NCI-H2029 treated with DMSO at 0.1 percent for 48 hours (cell line): ENCODE measurements at regions not wholly inside any gene's neighbourhood (a gene's known extent, or its start where the extent isn't known, plus 50 kb on each side); places are given as distances from the start of the nearest gene placed in this dataset.

Experiments
- DNase-seq: peaks from one replicate; lab custom pipeline; 2025; lab: John Stamatoyannopoulos, UW

DNA sequence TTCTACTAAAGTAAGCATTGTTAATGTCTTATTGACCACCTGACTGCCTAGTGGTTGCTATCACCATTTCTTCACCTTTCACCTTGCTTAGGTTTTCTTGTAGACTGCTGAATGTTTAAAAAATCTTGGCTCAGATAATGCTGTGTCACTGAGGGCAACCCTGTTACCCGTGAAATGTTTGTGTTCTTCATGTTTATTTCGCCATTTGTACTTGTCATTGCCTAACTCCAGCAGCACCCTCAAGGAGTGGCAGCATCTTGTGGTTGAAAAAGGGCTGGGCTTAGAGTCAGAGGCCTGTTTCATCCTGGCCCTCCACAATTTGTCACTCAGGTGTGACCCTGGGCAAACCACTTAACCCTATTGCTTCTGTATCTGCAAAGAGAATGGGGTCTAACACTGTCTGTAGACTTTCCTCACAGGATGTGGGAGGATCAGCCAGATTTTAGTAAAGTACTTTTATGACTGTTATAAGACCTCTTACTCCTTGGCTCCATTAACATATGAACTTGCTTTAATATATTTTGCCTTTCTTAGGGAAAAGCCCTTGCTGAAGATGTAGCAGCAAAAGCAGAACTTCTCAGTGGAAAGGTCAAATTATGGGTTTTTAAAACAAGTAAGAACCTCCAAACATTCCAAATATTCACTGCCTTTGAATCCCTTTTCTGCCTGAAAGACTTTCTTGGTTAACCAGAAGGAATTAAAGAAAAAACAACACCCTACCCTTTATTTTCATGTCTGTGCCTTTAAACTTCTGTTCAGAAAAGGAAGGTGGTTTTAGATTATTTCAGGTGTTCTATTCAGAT lies 154.5 kb upstream of the C11orf87 start:
- DNase-seq, result no peak

DNA sequence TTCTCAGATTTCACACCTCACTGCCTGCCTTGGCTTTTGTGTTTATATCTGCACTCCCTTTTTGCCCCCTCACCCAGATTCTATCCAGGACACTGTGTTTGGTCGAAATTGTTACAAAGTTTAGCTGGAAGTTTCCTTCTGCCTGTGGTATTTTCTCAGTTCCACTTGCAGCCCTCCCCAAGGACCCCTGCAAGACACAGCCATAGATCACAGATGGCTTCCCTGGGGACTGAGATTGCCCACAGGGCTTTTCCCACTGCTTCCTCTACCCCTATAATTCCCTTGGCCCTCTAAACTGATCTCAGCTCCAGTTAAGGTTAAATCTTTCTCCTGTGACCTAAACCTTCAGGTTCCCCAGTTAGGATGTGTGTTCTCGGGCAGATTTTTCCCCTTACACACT lies 146.1 kb upstream of the C11orf87 start:
- DNase-seq, result no peak

DNA sequence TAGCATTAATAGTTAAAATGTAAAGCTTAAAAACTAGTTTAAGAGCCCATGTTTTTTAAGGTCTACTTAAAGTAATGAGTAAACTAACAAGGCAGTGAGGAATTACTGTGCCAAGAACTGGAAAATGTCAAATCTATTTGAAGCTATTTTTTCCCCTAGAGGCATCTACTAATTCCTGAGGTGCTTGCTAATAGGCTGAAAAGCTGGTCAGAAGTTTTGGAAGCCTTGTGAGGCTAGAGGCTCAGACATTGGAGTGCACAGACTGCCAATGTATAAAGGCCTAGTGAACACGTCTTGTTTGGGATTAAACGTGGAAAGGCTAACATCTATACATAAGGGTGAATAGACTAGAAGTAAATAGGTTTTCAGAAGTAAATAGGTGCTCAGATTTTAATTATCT lies 136.5 kb upstream of the C11orf87 start:
- no peak for DNase-seq

DNA sequence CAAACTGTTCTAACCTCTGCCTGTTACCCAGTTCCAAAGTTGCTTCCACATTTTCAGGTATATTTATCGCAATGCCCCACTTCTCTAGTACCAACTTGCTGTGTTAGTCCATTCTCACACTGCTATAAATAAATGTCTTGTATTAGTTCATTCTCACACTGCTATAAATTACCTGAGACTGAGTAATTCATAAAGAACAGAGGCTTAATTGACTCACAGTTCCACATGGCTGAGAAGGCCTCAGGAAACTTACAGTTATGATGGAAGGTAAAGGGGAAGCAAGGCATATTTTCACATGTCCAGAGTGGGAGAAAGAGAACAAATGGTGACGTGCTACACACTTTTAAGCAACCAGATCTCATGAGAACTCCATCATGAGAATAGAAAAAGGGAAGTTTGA lies 130.4 kb upstream of the C11orf87 start:
- DNase-seq, result no peak

DNA sequence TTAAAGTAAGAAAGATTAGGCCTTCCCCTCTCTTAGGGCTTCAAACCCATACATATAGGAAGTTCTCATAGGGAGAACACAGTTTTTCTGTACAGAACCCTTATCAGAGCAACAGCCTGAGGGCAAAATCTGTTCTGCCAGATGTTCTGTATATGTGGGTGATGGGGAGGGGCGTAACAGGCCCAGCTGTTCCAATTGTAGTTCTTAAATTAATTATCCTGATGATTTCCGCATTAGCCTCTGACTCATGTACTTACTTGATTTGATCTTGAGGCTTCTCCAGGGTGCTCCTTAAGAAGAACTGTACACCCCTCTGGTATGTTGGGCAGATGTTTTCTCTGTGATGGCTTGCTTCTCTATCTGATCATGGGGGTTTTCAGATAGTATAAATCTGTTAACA lies 123.1 kb upstream of the C11orf87 start:
- no peak for DNase-seq

DNA sequence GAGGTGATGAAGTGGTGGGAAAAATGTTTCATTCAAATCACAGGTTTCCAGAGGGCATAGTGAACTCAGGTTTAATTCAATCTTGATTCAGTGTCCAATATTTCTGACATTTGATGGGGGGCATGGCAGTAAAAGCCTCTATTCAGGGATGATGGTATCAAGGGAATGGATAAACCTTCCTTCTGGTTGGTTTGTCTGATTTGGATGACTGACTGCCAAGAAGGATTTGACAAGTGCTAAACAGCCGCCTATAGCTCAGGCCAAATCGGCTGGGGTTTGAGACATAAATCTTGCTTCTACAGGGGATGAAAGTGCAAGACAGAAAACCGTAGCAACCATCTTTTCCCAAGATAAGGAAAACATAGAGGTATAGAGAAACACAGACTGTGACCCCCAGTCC lies 121.8 kb upstream of the C11orf87 start:
- DNase-seq, result no peak

DNA sequence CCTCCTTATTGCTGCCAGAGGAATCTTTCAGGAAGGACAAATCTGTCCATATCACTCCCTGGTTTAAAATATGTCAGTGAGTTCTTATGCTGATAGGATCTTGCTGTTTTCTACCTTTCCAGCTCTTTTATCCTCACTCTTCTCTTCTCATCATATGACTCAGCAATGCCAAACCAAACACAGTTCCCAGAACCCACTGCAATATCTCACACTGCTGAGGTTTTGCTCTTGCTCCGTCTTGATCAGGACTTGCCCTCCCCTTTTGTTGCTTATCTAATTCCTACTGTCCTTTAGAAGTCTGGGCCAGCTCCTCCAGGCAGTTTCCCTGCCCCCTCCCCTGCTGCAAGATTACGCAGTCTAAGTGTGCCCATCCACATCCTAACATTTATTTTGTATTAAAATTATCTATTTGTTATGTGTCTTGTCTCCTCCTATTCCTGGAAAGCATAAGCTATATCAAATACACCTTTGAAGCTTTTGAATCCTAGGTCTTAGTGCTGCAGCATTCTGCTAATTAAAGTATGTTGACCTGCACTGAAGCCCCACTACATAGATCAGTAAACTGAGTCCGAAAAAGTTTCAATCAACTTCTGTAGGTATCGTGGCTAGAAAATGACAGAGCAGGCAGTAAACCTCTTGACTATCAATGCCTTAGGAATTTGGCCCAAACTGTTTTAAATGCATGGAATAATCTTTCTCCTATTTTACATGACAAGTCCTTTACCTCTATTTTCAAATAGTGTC lies 119.2 kb upstream of the C11orf87 start:
- no peak for DNase-seq

DNA sequence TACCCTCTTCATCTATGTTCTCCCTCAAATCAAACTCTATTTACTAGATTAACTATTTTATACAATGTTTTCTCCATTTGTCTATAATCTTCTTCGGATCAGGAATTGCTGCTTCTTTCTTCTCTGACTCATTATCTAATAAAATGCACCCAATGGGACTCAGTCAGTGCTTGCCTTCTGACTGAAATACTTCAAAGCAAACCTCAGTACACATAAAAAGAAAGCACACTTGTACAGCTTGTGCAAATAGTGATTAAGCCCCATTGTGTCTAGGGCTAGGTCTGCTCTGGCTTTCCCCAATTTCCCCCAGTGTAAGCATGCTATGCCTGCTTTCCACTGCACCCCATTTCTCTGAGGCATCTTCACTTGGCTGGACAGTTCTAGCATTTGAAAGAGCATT lies 118.6 kb upstream of the C11orf87 start:
- peak; percentile 34 for DNase-seq

DNA sequence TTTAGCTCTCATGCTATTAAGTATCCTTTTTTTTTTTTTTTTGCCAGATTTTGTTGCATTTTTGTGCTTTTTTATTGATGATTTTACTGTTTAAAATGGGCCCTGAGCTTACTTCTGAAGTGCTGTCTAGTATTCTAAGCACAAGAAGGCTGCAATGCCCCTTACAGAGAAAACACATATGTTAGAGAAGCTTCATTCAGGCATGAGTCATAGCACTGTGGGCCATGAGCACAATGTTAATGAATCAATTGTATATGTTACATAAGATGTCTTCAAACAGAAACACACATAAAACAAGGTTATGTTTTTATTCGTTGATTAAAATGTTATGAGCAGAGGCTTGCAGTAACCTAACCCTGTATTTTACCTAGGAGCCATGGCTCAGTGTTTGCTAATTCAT lies 117.8 kb upstream of the C11orf87 start:
- DNase-seq, result no peak

DNA sequence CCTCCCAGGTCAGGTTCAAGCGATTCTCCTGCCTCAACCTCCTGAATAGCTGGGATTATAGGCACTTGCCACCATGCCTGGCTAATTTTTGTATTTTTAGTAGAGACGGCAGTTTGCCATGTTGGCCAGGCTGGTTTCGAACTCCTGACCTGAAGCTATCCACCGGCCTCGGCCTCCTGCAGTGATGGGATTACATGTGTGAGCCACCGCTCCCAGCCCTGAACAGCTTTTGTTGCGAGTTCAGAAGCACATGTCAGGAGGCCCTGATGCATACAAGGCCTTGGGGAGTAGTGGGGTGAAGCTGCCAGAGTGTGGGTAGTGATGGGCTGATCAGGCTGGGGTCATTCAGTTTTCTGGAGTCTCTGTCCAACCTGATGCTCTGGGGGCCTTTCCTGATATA lies 117.0 kb upstream of the C11orf87 start:
- no peak for DNase-seq

DNA sequence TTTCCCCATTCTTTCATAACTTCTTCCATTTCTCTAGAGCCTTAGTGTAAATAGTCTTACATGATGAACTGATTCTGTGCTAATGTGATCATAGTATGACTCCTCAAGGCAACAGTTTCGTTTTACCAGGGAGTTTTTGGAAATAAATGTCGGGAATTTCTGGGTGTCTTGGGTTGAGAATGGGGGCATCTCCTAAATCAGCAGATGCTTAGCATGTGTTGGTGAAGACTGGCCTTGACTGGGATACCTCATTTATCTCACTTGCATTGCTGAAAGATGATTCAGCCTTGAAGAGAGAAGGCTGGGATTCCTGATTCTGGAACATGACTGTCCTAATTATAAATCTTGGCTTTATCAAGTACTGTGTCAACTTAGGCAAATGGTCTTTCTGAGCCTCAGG lies 115.7 kb upstream of the C11orf87 start:
- DNase-seq, result no peak

DNA sequence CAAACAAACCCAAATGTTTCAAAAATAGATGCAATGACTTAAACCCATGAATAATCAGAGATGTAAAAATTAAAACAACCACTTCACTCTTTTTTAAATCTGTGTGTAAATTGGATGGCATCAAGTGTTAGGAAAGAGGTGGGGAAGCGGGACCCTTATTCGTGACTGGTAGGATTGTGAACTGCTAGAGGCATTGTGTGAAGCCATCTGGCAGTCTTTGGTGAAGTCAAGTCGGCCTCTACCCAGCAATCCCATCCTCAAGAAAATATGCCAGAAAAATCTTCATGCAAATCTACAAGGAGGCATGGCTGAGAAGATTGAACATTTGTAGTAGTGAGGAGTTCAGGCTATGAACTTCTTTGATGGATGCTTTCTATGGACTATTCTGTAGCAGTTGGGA lies 114.6 kb upstream of the C11orf87 start:
- no peak for DNase-seq

DNA sequence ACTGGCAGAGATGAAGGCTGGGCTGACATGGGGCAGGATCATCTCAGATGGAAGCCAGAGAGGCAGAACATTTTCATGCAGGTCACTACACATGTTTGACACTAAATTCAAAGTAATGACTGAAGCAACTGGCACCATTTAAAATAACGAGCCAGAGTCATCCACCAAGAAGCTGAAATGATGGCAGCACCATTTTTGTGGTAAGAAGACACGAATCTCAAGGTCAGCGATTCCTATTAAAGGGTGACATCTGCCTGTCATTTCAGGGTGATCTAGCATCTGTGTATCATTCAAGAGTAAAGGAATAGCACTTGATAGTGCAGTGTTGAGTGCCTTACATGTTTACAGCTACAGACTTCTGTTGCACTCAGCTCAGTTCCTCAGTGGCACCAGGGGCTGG lies 113.4 kb upstream of the C11orf87 start:
- no peak for DNase-seq

DNA sequence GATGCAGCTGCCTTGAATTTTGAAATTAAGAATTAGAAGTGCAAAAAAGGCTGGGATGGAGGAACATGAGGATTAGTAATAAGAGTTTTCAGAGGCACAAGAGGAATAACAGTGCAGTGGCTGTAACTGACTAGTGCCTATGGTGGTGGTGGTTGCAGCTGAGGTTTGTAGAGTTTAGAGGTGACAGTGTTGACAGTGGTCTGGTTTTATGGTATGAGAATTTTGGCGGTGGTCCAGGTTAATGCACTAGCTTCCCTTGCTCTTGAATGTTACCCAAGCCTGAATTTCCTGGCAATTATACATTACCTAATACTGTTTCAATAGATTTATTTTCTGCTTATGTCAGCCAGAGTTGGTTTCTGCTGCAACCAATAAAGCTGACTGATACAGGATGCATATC lies 112.8 kb upstream of the C11orf87 start:
- DNase-seq, result peak; percentile 67

DNA sequence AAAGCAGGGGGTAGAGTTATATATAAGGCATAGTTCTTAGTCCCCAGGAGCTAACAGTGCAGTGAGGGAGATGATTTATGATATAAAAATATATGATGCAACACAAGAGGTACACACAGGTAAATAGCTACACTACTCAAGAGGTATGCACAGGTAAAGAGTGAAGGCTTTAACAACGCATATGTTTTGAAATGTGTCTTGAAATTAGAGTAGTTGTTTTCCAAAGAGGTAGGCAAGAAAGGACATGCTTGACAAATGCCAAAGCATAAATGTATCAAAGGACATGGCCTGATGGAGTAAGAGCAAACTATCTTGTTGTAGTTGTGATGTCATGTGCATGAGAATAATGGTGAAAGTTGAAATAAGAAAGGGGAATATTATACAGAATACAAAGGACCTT lies 104.3 kb upstream of the C11orf87 start:
- no peak for DNase-seq

DNA sequence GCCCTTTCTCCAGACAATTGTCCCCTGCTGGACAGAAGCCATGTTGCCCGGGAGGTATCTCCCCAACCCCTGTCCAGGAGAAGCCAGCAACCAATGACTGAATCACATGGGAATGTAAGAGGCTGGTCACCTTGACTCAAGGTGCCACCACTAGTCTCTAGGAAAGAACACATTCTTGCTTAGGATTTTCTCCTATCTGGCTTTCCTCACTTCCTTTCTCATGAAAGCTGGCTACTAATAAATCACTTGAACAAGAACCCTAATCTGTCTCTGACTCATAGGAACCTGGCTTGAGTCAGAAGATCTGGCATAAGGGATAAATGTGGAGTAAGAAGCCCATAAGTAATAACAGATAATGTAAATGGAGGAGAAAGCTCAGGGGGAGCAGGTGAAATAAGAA lies 101.4 kb upstream of the C11orf87 start:
- no peak for DNase-seq

DNA sequence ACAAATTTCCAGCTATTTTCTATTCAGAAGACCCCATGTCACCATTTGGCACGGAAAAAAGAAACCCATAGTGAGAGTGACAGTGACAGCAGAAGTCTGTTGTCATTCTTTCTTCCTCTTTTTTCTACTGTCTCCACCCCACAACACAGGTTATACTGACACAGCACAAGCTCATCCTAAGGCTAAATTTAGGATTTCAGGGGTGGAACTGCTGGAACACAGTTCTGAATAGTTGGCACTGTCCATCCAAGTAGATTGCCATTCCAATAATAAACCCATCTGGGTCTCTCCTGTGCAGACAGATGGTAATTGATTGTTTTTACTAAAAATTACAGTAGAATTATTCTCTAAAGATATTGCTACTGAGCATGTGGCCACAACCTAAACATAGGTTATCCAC lies 95.2 kb upstream of the C11orf87 start:
- no peak for DNase-seq

DNA sequence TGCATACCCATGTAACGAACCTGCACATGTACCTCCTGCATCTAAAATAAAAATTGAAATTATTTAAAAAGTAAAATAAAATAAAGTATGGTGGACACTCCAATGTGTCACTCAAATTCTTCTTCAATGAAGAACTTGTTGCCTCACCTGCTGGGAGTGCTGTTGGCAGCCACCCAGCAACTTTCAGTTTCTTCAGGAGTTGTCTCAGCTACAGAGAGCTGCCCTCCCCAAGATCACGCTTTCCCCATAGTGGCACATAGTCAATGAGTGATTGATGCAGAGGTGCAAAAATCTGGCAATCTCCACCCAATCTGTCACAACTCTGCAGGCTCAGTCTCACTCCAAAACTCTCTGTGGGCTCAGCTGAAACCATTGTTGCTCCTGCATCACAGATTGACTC lies 92.3 kb upstream of the C11orf87 start:
- no peak for DNase-seq

DNA sequence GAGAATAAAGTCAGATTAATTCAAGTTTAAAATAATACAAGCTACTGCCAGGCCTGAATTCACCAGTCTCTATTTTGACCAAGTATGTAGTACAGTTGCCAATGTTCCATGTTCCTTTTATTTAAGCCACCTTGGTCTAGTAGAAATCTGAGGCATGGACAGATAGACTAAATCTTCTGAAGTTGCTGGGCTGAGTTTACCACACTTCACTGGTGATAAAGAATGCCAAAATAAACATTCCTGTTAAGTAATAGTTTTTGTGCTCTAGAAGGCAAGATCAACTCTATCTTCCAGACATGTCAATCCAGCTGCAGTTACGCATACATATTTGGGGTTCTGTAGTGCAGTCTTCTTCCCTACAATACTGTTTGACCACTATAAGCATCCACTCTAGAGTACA lies 83.9 kb upstream of the C11orf87 start:
- no peak for DNase-seq

DNA sequence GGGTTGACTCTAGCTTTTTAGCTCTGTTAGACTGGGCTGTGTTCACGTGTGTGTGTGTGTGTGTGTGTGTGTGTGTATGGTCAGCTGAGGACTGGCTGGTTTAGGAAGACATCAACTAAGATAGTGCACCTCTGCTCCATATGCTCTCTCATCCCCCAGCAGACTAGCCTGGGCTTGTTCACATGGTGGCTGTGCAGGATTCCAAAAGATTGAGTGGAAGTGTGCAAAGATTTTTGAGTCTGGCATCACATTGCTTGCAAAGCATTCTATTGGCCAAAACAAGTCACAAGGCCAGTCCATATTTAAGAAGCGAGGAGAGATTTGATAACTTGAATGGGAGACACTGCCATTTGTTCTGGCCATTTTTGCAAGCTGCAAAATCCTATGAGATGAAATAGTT lies 79.7 kb upstream of the C11orf87 start:
- DNase-seq, result no peak

DNA sequence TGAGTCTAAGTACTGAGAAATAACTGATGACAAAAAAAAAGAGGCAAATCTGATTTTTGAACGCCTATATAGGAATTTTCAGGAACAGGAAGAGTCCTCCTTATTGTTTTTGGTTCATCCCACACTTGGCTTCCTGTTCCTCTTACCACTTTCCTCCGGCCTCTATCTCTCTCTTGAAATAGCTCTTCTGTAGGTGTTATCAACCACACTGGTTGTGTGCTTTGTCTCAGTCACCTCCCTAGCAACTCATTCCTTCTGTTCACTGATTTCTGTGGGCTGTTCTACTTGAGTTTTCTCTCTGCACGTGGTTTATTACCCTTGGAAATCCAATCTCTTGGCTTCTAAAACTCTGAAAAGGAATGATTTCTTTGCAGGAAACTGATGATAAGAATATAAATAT lies 78.7 kb upstream of the C11orf87 start:
- no peak for DNase-seq

DNA sequence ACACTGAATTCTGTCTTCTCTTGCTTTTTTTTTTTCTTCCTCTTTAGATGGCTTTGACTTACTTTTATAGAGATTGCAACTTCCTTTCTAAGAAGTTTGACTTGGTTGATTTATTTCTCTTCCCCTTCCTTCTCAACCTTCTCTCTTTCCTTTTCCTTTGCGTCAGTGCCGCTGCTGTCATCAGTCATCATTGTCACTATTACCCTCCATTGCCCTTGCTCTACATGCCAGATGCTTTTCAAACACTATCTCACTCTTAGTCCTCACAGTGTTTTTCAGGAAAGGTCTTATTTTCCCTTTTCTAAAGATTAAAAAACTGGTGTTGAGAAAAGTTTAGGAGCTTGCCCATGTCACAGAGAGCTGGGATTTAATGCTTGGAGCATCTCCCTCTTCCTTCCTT lies 74.7 kb upstream of the C11orf87 start:
- DNase-seq, result no peak

DNA sequence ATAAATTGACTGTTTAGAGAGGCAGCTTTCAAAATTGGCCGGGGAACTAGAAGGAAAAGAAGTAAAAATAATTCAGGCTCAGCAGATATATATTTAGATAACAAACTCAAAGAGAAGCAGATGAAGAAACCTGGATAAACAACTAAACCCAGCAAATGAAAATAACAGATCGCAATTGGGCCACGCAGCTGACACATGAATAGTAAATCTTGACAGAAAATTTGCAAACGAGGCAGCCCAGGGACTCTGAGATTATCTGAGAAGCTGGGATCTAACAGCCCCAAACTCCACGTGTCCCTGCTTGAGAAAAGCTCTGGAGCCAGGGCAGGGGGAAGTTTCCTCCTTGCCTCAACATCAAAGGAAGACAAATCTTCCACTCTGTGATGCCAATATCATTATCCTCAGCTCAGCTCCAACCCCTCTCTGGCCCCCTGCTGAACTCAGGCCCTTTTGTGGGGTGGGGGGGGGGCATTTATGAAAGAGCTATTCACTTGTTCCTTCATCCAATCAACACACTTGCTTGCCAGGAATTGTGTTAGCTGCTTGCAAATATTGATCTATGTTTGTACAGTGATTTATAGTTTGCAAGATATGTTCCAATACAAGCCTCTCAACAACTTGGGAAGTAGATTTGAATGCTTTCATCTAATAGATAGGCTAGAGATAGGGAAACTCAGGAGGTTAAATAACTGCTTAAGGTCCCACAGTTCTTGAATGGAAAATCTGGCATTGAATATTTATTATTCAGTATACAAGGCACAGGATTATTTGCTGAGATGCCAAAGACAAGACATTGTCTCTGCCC lies 72.5 kb upstream of the C11orf87 start:
- DNase-seq, result no peak
